Calu3 (cell line): ENCODE measurements at regions not wholly inside any gene's neighbourhood (a gene's known extent, or its start where the extent isn't known, plus 50 kb on each side); places are given as distances from the start of the nearest gene placed in this dataset.
"Not testable (repeated sequence)": the region's sequence is repeated elsewhere in the genome, so short reads cannot be mapped to it uniquely, and the experiment has no call there.

ENCODE experiments used
- BruUV-seq: library from RNA; stranded (reverse); fragments of 400-500 nt; replicated peaks from 2 replicates; lab custom pipeline; 2021; lab: Mats Ljungman, UMichigan
- CTCF ChIA-PET: fragments of 300-600 bp; sonication (Branson Sonifier 250); formaldehyde crosslinking; loops from one replicate; lab custom pipeline; 2022; ENCODE audit warnings: antibody characterized with exemption; lab: Charles Lee
- DNase-seq: peaks from one replicate; pipeline ENCODE4 v3.0.0; 2022
- H3K27ac Mint-ChIP-seq: one replicate; pipeline ENCODE4 v1.8.0; 2022; ENCODE audit warnings: mixed read lengths; ENCODE audit not compliant: unreplicated experiment
- H3K27me3 Mint-ChIP-seq: one replicate; pipeline ENCODE4 v1.8.0; 2022; ENCODE audit warnings: mixed read lengths; ENCODE audit not compliant: unreplicated experiment
- H3K36me3 Mint-ChIP-seq: one replicate; pipeline ENCODE4 v1.8.0; 2022; ENCODE audit warnings: mild to moderate bottlenecking, moderate library complexity, mixed read lengths; ENCODE audit not compliant: insufficient read depth, unreplicated experiment
- H3K4me1 Mint-ChIP-seq: one replicate; pipeline ENCODE4 v1.8.0; 2022; ENCODE audit warnings: mild to moderate bottlenecking, low read depth, mixed read lengths; ENCODE audit not compliant: unreplicated experiment
- H3K4me3 Mint-ChIP-seq: one replicate; pipeline ENCODE4 v1.8.0; 2022; ENCODE audit warnings: mild to moderate bottlenecking, low read depth, moderate library complexity, mixed read lengths; ENCODE audit not compliant: unreplicated experiment
- H3K9me3 Mint-ChIP-seq: one replicate; pipeline ENCODE4 v1.8.0; 2022; ENCODE audit warnings: low read depth, mixed read lengths; ENCODE audit not compliant: unreplicated experiment
- intact Hi-C: fragments of 100-400 bp; cut with micrococcal nuclease; formaldehyde crosslinking; loops from one replicate; pipeline ENCODE4 v1.10.0; 2022; ENCODE audit not compliant: unreplicated experiment
- TF ChIP-seq, protein P1 (sequence below): fragments of 200-600 bp; IDR thresholded peaks from one replicate; pipeline ENCODE4 v1.8.0; 2022; ENCODE audit warnings: antibody characterized with exemption; ENCODE audit not compliant: unreplicated experiment

DNA sequence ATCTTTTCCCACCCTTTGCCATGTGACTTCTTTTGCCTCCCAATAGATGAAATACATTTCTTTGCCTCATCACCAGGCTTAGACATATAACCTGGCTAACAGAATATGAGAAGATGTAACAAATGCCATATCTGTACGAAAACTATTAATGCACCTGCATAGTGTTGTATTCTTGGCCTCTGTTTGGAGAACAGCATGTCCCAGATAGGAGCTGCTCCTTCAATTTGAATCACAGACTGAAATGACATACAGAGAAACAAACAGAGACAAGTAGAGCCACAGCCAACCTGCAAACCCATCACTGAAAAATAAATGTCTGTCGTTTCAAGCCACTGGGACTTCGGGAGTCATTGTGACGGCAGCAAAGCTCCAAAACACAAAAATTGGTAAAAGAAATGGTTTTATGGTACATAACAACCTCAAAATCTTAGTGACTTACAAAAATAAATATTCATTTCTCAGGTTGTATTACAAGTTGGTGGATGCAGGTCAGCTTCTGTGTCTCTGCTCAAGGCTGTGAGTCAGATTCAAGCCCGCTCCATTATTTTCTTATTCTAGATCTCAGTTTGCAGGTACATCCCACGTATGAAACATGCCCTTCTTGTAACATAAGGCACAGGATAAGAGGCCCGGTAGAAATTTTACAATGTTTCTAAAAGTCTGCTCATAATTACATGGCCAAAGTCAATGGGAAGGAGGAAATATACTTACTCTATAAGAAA, 171.3 kb upstream of the SOX6 start:
- no peaks in the 10 kb centered on the region for H3K9me3 Mint-ChIP-seq
- DNase-seq: no peak
- CTCF ChIA-PET: no interaction called here
- no peaks in the 10 kb centered on the region for H3K4me1 Mint-ChIP-seq
- no peak overlapping the region for H3K27ac Mint-ChIP-seq
- BruUV-seq: no TSS peak
- H3K4me3 Mint-ChIP-seq: no peak overlapping the region
- TF ChIP-seq, protein P1, sequence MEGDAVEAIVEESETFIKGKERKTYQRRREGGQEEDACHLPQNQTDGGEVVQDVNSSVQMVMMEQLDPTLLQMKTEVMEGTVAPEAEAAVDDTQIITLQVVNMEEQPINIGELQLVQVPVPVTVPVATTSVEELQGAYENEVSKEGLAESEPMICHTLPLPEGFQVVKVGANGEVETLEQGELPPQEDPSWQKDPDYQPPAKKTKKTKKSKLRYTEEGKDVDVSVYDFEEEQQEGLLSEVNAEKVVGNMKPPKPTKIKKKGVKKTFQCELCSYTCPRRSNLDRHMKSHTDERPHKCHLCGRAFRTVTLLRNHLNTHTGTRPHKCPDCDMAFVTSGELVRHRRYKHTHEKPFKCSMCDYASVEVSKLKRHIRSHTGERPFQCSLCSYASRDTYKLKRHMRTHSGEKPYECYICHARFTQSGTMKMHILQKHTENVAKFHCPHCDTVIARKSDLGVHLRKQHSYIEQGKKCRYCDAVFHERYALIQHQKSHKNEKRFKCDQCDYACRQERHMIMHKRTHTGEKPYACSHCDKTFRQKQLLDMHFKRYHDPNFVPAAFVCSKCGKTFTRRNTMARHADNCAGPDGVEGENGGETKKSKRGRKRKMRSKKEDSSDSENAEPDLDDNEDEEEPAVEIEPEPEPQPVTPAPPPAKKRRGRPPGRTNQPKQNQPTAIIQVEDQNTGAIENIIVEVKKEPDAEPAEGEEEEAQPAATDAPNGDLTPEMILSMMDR: no peak
- H3K27me3 Mint-ChIP-seq: no peaks in the 10 kb centered on the region
- no peaks in the 10 kb centered on the region for H3K36me3 Mint-ChIP-seq
- intact Hi-C loops: no loop called here

DNA sequence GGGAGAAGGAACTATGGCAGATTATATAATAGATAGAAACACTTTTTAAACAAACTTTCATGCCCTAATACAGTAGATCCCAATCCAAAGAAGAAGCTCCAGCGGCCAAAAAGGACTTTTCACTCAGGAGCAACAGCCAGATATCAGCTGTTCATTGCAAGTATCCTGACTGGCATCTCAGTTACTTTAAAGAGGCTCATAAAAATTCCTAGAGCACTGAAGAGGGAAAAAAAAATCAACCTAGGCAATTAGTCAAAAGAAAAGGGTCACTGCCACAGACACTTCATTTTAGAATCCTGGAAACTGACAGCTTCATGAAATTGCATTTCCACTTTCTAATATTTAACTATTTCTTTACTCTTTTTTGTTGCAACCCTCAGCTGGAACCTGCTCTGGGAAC, 170.6 kb upstream of the SOX6 start:
- intact Hi-C loops: no loop called here

DNA sequence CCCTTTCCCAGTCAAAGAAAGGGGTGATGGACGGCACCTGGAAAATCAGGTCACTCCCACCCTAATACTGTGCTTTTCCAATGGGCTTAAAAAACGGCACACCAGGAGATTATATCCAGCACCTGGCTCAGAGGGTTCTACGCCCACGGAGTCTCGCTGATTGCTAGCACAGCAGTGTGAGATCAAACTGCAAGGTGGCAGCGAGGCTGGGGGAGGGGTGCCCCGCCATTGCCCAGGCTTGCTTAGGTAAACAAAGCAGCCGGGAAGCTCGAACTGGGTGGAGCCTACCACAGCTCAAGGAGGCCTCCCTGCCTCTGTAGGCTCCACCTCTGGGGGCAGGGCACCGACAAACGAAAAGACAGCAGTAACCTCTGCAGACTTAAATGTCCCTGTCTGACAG, 164.4 kb upstream of the SOX6 start:
- H3K36me3 Mint-ChIP-seq, H3K4me3 Mint-ChIP-seq, DNase-seq, H3K4me1 Mint-ChIP-seq, BruUV-seq, CTCF ChIA-PET, H3K9me3 Mint-ChIP-seq, H3K27ac Mint-ChIP-seq, H3K27me3 Mint-ChIP-seq, intact Hi-C loops: not testable (repeated sequence)

More for the DNA sequence above, 170.6 kb upstream of the SOX6 start:
- TF ChIP-seq, protein P1: no peak
- H3K9me3 Mint-ChIP-seq: no peaks in the 10 kb centered on the region
- no peaks in the 10 kb centered on the region for H3K4me1 Mint-ChIP-seq
- DNase-seq: no peak
- no peaks in the 10 kb centered on the region for H3K36me3 Mint-ChIP-seq
- CTCF ChIA-PET: no interaction called here
- H3K27ac Mint-ChIP-seq: no peak overlapping the region
- BruUV-seq: no TSS peak
- H3K4me3 Mint-ChIP-seq: no peak overlapping the region
- no peaks in the 10 kb centered on the region for H3K27me3 Mint-ChIP-seq

DNA sequence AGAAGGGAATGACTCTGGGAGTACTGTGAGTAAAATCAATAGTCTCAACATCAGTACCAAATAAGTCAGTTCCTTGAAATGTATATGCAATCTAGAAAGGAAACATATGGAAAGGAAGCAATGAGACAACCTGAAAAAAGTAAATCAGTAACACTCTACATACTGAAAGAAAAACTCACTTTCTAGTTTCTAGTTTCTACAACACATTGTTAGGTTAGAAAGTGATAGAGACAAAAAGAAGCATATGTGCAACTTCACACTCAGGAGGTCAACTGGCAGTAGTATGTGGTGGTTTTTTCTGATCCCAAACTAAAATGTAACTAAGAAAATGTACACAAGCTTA, 156.5 kb upstream of the SOX6 start:
- DNase-seq: no peak
- Mint-ChIP-seq H3K4me3 (no peak overlapping the region), H3K9me3 (no peaks in the 10 kb centered on the region), H3K36me3 (no peaks in the 10 kb centered on the region), H3K27me3 (no peaks in the 10 kb centered on the region), H3K27ac (no peak overlapping the region), H3K4me1 (peaks cover 8% of the 10 kb centered on the region)
- CTCF ChIA-PET: no interaction called here
- no TSS peak for BruUV-seq
- TF ChIP-seq, protein P1: no peak
- intact Hi-C loops: no loop called here

DNA sequence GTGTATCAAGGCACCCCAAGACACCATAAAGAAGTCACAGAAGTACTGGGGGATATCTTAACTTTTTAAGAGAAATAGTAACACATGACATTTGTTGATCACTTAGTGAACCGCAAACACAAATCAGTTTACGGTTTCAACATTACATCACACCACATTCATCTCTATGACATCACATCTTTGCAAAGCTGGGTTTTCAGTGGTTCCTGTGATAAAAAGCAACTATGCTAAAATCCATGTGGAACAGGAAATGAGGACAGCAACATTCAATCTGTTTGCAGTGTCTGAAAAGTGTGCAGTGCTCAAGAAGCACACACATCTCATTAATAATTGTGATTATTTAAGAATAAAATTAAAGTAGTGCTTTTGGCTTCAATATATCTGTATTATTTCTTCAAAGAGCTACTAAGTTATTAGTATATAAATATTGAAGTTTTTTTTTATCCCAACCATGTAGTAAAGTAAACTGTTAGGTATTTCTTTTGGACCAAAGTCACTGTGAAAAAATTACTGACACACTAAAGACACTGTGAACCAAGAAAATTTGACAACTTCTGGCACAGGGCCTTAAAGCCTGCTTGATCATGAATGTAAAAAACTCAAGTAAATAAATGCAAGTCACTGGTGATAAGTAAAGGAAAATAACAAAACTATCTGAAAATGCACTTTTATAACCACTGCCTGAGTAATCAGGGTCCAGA, 156.0 kb upstream of the SOX6 start:
- H3K4me1 Mint-ChIP-seq: peaks cover 8% of the 10 kb centered on the region
- TF ChIP-seq, protein P1: no peak
- peaks cover 2% of the 10 kb centered on the region for H3K9me3 Mint-ChIP-seq
- no peak overlapping the region for H3K27ac Mint-ChIP-seq
- H3K4me3 Mint-ChIP-seq: no peak overlapping the region
- no peaks in the 10 kb centered on the region for H3K36me3 Mint-ChIP-seq
- no TSS peak for BruUV-seq
- H3K27me3 Mint-ChIP-seq: no peaks in the 10 kb centered on the region
- intact Hi-C loops: no loop called here
- CTCF ChIA-PET: no interaction called here
- no peak for DNase-seq
